GM23338 (cell line): ENCODE measurements at regions not wholly inside any gene's neighbourhood (a gene's known extent, or its start where the extent isn't known, plus 50 kb on each side); places are given as distances from the start of the nearest gene placed in this dataset.

ENCODE experiments used
- ATAC-seq: fragments of 200-7000 bp; cut with Tn5 transposase; 3 replicates; pipeline ENCODE4 v1.9.1; 2020
- DNase-seq: peaks from one replicate; pipeline ENCODE4 v3.0.0-alpha.2; 2015; ENCODE audit warnings: low spot score
- H2AFZ ChIP-seq: fragments of 200-600 bp; sonication (generic); 2 replicates; pipeline ENCODE4 v1.8.0; 2016; ENCODE audit warnings: antibody characterized with exemption, mild to moderate bottlenecking, moderate library complexity
- H3F3A ChIP-seq: fragments of 200-600 bp; sonication (generic); replicated peaks from 2 replicates; pipeline ENCODE4 v1.8.0; 2017; ENCODE audit warnings: antibody characterized with exemption, mixed run types, low read depth
- H3K27ac ChIP-seq: fragments of 200-600 bp; sonication (generic); 2 replicates; pipeline ENCODE4 v1.6.1; 2016; ENCODE audit warnings: low read depth
- H3K27me3 ChIP-seq: fragments of 200-600 bp; sonication (generic); 2 replicates; pipeline ENCODE4 v1.8.0; 2016; ENCODE audit warnings: mild to moderate bottlenecking, mixed run types, moderate library complexity; ENCODE audit not compliant: insufficient read depth
- H3K36me3 ChIP-seq: fragments of 200-600 bp; sonication (generic); 2 replicates; pipeline ENCODE4 v1.8.0; 2016; ENCODE audit warnings: mild to moderate bottlenecking; ENCODE audit not compliant: insufficient read depth
- H3K4me1 ChIP-seq: fragments of 200-600 bp; sonication (generic); 2 replicates; pipeline ENCODE4 v1.8.0; 2016; ENCODE audit warnings: mild to moderate bottlenecking, moderate library complexity; ENCODE audit not compliant: insufficient read depth
- H3K4me2 ChIP-seq: fragments of 200-600 bp; sonication (generic); 2 replicates; pipeline ENCODE4 v1.7.1; 2017; ENCODE audit warnings: mixed run types
- H3K4me3 ChIP-seq: fragments of 200-600 bp; sonication (generic); 2 replicates; pipeline ENCODE4 v1.6.1; 2016; ENCODE audit warnings: mixed run types
- H3K79me2 ChIP-seq: fragments of 200-600 bp; sonication (generic); replicated peaks from 2 replicates; pipeline ENCODE4 v1.8.0; 2017; ENCODE audit warnings: mild to moderate bottlenecking; ENCODE audit not compliant: insufficient read depth
- H3K9me2 ChIP-seq: fragments of 200-600 bp; sonication (generic); 2 replicates; pipeline ENCODE4 v1.8.0; 2017; ENCODE audit not compliant: insufficient read depth
- H4K20me1 ChIP-seq: fragments of 200-600 bp; sonication (generic); replicated peaks from 2 replicates; pipeline ENCODE4 v1.8.0; 2017; ENCODE audit warnings: mild to moderate bottlenecking; ENCODE audit not compliant: insufficient read depth
- H3K27ac Mint-ChIP-seq: 2 replicates; pipeline ENCODE4 v1.8.0; 2020; ENCODE audit warnings: inconsistent platforms, mild to moderate bottlenecking, moderate library complexity, mixed read lengths
- H3K27me3 Mint-ChIP-seq: 3 replicates; pipeline ENCODE4 v1.8.0; 2022; ENCODE audit warnings: low read depth, mild to moderate bottlenecking, moderate library complexity, mixed read lengths, inconsistent platforms; ENCODE audit not compliant: insufficient read depth, poor library complexity
- H3K36me3 Mint-ChIP-seq: 3 replicates; pipeline ENCODE4 v1.8.0; 2021; ENCODE audit warnings: low read depth, mild to moderate bottlenecking, inconsistent platforms, moderate library complexity, mixed read lengths
- H3K4me1 Mint-ChIP-seq: 3 replicates; pipeline ENCODE4 v1.8.0; 2020; ENCODE audit warnings: mild to moderate bottlenecking, inconsistent platforms, mixed read lengths
- H3K4me3 Mint-ChIP-seq: 3 replicates; pipeline ENCODE4 v1.8.0; 2021; ENCODE audit warnings: moderate library complexity, mild to moderate bottlenecking, inconsistent platforms, mixed read lengths
- H3K9me3 Mint-ChIP-seq: 3 replicates; pipeline ENCODE4 v1.8.0; 2020; ENCODE audit warnings: moderate library complexity, mild to moderate bottlenecking, inconsistent platforms, mixed read lengths
- CREB1 ChIP-seq: fragments of 250-450 bp; sonication (Bioruptor Pico); IDR thresholded peaks from 2 replicates; pipeline ENCODE4 v1.5.0; 2020; ENCODE audit warnings: low read depth, mild to moderate bottlenecking, moderate library complexity
- CTCF ChIP-seq, 2 experiments: fragments of 200-600 bp in 1 of 2; sonication (generic) in 1 of 2; conservative IDR thresholded peaks; 2 replicates each; pipeline versions ENCODE4 v1.5.1 to v1.6.1; 2016 to 2017; ENCODE audit warnings: antibody characterized with exemption in 2 of 2, low read depth in 2 of 2, mild to moderate bottlenecking in 2 of 2, moderate library complexity in 1 of 2
- NANOG ChIP-seq: IDR thresholded peaks from 2 replicates; pipeline ENCODE4 v1.6.1; 2016; ENCODE audit warnings: antibody characterized with exemption, borderline replicate concordance
- ZNF462 ChIP-seq: fragments of 250-450 bp; sonication (Bioruptor Pico); IDR thresholded peaks from 2 replicates; pipeline ENCODE4 v1.5.0; 2020; ENCODE audit warnings: mild to moderate bottlenecking, moderate library complexity

GRCh38 chr2:66673286-66673685, 238.4 kb downstream of the MEIS1 start (continued):
- TF ChIP-seq ZNF462 (CRISPR knock-in tag), result no peak

DNA sequence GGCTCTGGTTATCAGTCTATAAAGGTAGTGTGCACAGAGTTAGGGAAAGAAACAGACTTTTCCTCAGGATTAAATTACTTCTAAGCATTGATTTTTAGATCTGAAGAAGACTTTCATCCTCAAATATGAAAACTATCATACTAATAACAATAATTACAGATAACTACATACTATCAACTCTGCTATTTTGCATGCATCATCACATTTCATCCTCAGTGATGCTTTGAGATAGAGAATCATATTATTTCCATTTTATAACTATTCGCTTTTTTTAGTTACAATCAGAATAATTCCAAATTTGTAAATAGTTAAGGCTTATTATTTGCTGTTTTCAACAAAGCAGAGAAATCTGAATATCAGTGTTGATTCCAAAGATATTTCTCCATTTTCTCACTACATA, 239.2 kb downstream of the MEIS1 start:
- Mint-ChIP-seq H3K4me3 (no peak overlapping the region), H3K4me1 (peaks cover 20% of the 10 kb centered on the region), H3K27ac (no peak overlapping the region), H3K9me3 (no peaks in the 10 kb centered on the region), H3K27me3 (no peaks in the 10 kb centered on the region), H3K36me3 (no peaks in the 10 kb centered on the region; the same call in 2 of the 3 replicates)
- 0 out of 2 replicates have a peak, but pooled peaks cover 9% of the 10 kb centered on the region for H3K9me2 ChIP-seq
- H3K27ac ChIP-seq, result no peak overlapping the region
- H2AFZ ChIP-seq, result no peak overlapping the region
- H3K27me3 ChIP-seq, result no peaks in the 10 kb centered on the region
- H3K4me2 ChIP-seq, result no peak overlapping the region
- no peaks in the 10 kb centered on the region for H3K79me2 ChIP-seq
- no peak for DNase-seq
- H3K4me1 ChIP-seq, result peaks cover 12% of the 10 kb centered on the region
- H3K36me3 ChIP-seq, result no peaks in the 10 kb centered on the region
- H3F3A ChIP-seq, result no peaks in the 10 kb centered on the region
- no peak for ATAC-seq
- no peak for TF ChIP-seq CTCF (conservative IDR thresholded peaks at IDR 0.05; ENCODE audit: low read depth in 2 of 2)
- no peak for TF ChIP-seq CREB1
- TF ChIP-seq NANOG, result no peak
- no peaks in the 10 kb centered on the region for H4K20me1 ChIP-seq
- H3K4me3 ChIP-seq, result no peak overlapping the region
